A673 (cell line): ENCODE measurements at regions not wholly inside any gene's neighbourhood (a gene's known extent, or its start where the extent isn't known, plus 50 kb on each side); places are given as distances from the start of the nearest gene placed in this dataset.

Experiments used
- BruUV-seq: library from RNA; stranded (reverse); fragments of 400-500 nt; replicated peaks from 2 replicates; lab custom pipeline; 2021; lab: Mats Ljungman, UMichigan
- CTCF ChIA-PET: fragments of 300-600 bp; sonication (Branson Sonifier 250); formaldehyde crosslinking; loops from one replicate; lab custom pipeline; 2022; ENCODE audit warnings: antibody characterized with exemption; lab: Charles Lee
- POLR2A ChIA-PET: fragments of 300-600 bp; sonication (Branson Sonifier 250); formaldehyde crosslinking; loops from one replicate; lab custom pipeline; 2022; ENCODE audit warnings: antibody characterized with exemption; ENCODE audit not compliant: low non-redundant PET; lab: Charles Lee
- DNase-seq: peaks from one replicate; pipeline ENCODE4 v3.0.0-alpha.2; 2015; ENCODE audit warnings: low spot score
- H3K27ac ChIP-seq: fragments of 200-600 bp; sonication (generic); 2 replicates; pipeline ENCODE4 v1.5.1; 2016; ENCODE audit warnings: mixed run types, low read depth, mild to moderate bottlenecking, mixed read lengths, antibody characterized with exemption, low read length; ENCODE audit not compliant: poor library complexity, severe bottlenecking
- H3K27me3 ChIP-seq: fragments of 200-600 bp; sonication (generic); replicated peaks from 2 replicates; pipeline ENCODE4 v1.6.1; 2017; ENCODE audit warnings: mixed run types, low read depth, mild to moderate bottlenecking, mixed read lengths, antibody characterized with exemption, low read length; ENCODE audit not compliant: insufficient read depth, poor library complexity
- H3K36me3 ChIP-seq: fragments of 200-600 bp; sonication (generic); 2 replicates; pipeline ENCODE4 v1.6.1; 2016; ENCODE audit warnings: mixed run types, mild to moderate bottlenecking, mixed read lengths, antibody characterized with exemption, low read length; ENCODE audit not compliant: insufficient read depth, poor library complexity, severe bottlenecking
- H3K4me1 ChIP-seq: fragments of 200-600 bp; sonication (generic); 2 replicates; pipeline ENCODE4 v1.6.1; 2017; ENCODE audit warnings: mixed run types, mild to moderate bottlenecking, mixed read lengths, antibody characterized with exemption, low read length; ENCODE audit not compliant: insufficient read depth, poor library complexity, severe bottlenecking
- H3K4me3 ChIP-seq: fragments of 200-600 bp; sonication (generic); 2 replicates; pipeline ENCODE4 v1.5.1; 2016; ENCODE audit warnings: low read depth, mixed run types, mild to moderate bottlenecking, mixed read lengths, low read length; ENCODE audit not compliant: poor library complexity, severe bottlenecking
- H3K9me3 ChIP-seq: fragments of 200-600 bp; sonication (generic); 2 replicates; pipeline ENCODE4 v1.6.1; 2016; ENCODE audit warnings: mixed run types, low read depth, mild to moderate bottlenecking, mixed read lengths, antibody characterized with exemption, low read length; ENCODE audit not compliant: poor library complexity, severe bottlenecking
- EZH2 ChIP-seq: fragments of 200-600 bp; sonication (generic); IDR thresholded peaks from 2 replicates; pipeline ENCODE4 v1.6.1; 2017; ENCODE audit warnings: borderline replicate concordance, low read depth, mild to moderate bottlenecking, mixed read lengths, antibody characterized with exemption, low read length; ENCODE audit not compliant: poor library complexity, severe bottlenecking
- intact Hi-C: fragments of 100-400 bp; cut with micrococcal nuclease; formaldehyde crosslinking; loops from one replicate; pipeline ENCODE4 v1.10.0; 2022; ENCODE audit not compliant: unreplicated experiment
- TF ChIP-seq, protein P1 (sequence below): fragments of 300-800, 200-600 bp; sonication (generic); conservative IDR thresholded peaks from 2 replicates; pipeline ENCODE4 v1.5.1; 2017; ENCODE audit warnings: low read depth, mild to moderate bottlenecking, antibody characterized with exemption, low read length, moderate library complexity, mixed read lengths

DNA sequence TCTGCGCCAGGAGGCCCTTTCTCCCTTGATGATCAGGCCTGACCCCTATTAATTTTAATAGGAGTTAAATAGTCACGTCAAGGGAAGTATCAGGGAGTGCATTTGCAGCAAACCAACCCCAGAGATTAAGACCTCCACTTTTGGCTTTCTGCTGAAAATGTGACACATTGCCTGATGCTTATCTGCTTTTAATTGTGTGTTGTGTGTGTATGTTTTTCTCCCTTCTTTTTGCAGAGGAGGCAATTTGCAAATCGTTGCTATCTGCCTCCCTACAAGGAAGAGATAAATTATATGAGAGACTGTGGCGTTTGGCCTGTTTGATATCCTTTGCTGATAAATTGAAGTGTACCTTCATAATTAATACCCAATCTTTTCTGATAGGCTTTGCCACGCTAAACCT lies 822.9 kb downstream of the VRK1 start:
- ChIA-PET CTCF (no interaction called here), POLR2A (no interaction called here)
- TF ChIP-seq, protein P1, sequence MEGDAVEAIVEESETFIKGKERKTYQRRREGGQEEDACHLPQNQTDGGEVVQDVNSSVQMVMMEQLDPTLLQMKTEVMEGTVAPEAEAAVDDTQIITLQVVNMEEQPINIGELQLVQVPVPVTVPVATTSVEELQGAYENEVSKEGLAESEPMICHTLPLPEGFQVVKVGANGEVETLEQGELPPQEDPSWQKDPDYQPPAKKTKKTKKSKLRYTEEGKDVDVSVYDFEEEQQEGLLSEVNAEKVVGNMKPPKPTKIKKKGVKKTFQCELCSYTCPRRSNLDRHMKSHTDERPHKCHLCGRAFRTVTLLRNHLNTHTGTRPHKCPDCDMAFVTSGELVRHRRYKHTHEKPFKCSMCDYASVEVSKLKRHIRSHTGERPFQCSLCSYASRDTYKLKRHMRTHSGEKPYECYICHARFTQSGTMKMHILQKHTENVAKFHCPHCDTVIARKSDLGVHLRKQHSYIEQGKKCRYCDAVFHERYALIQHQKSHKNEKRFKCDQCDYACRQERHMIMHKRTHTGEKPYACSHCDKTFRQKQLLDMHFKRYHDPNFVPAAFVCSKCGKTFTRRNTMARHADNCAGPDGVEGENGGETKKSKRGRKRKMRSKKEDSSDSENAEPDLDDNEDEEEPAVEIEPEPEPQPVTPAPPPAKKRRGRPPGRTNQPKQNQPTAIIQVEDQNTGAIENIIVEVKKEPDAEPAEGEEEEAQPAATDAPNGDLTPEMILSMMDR: no peak
- no peak for TF ChIP-seq EZH2
- Histone ChIP-seq H3K27me3 (no peaks in the 10 kb centered on the region), H3K4me1 (peaks cover 12% of the 10 kb centered on the region), H3K27ac (no peak overlapping the region), H3K4me3 (no peak overlapping the region), H3K36me3 (no peaks in the 10 kb centered on the region), H3K9me3 (peaks cover under 1% of the 10 kb centered on the region)
- DNase-seq: no peak
- intact Hi-C loops: no loop called here
- no TSS peak for BruUV-seq

GRCh38 chr14:97624985-97625384 lies 827.8 kb downstream of the VRK1 start:
- Histone ChIP-seq H3K36me3 (no peaks in the 10 kb centered on the region), H3K4me1 (peaks cover 28% of the 10 kb centered on the region), H3K27ac (no peak overlapping the region), H3K9me3 (no peaks in the 10 kb centered on the region), H3K4me3 (no peak overlapping the region), H3K27me3 (no peaks in the 10 kb centered on the region)
- DNase-seq: no peak
- TF ChIP-seq EZH2: no peak
- TF ChIP-seq, protein P1: no peak
- intact Hi-C loops: no loop called here
- CTCF ChIA-PET: no interaction called here
- no TSS peak for BruUV-seq
- POLR2A ChIA-PET: no interaction called here

GRCh38 chr14:97625477-97625876 lies 828.3 kb downstream of the VRK1 start:
- no peak for TF ChIP-seq EZH2
- TF ChIP-seq, protein P1: no peak
- H3K9me3 ChIP-seq: no peaks in the 10 kb centered on the region
- intact Hi-C loops: no loop called here
- BruUV-seq: no TSS peak
- peak; percentile 59 for DNase-seq
- H3K4me1 ChIP-seq: peaks cover 24% of the 10 kb centered on the region
- H3K27me3 ChIP-seq: no peaks in the 10 kb centered on the region
- H3K27ac ChIP-seq: peak overlapping the region; percentile 47
- CTCF ChIA-PET: no interaction called here
- no peaks in the 10 kb centered on the region for H3K36me3 ChIP-seq
- POLR2A ChIA-PET: no interaction called here
- H3K4me3 ChIP-seq: no peak overlapping the region
